ENCODE measurements at regions not wholly inside any gene's neighbourhood (a gene's known extent, or its start where the extent isn't known, plus 50 kb on each side); places are given as distances from the start of the nearest gene placed in this dataset.
"Not testable (repeated sequence)": the region's sequence is repeated elsewhere in the genome, so short reads cannot be mapped to it uniquely, and the experiment has no call there.

- DNase-seq = no peak
Measured at GRCh38 chr9:20237686-20238085, 384.6 kb downstream of the MLLT3 start.

GRCh38 chr9:20236676-20237075 is 385.6 kb downstream of the MLLT3 start:
- no peak for DNase-seq

GRCh38 chr9:20235206-20235605 is 387.1 kb downstream of the MLLT3 start:
- DNase-seq = not testable (repeated sequence)

- DNase-seq = no peak
Measured at GRCh38 chr9:20228096-20228495, 394.2 kb downstream of the MLLT3 start.

- no peak for DNase-seq
Measured at GRCh38 chr9:20227166-20227874, 395.0 kb downstream of the MLLT3 start.

- no peak for DNase-seq
Measured at GRCh38 chr9:20226345-20226744, 396.0 kb downstream of the MLLT3 start.

- DNase-seq = peak; percentile 19
Measured at GRCh38 chr9:20225826-20226225, 396.5 kb downstream of the MLLT3 start.

- no peak for DNase-seq
Measured at GRCh38 chr9:20224756-20225155, 397.5 kb downstream of the MLLT3 start.

GRCh38 chr9:20220286-20220685 is 402.0 kb downstream of the MLLT3 start:
- no peak for DNase-seq

- DNase-seq = no peak
Measured at GRCh38 chr9:20219437-20219836, 402.9 kb downstream of the MLLT3 start.

GRCh38 chr9:20217596-20217995 is 404.7 kb downstream of the MLLT3 start:
- DNase-seq = no peak

- no peak for DNase-seq
Measured at GRCh38 chr9:20216438-20216837, 405.9 kb downstream of the MLLT3 start.

- DNase-seq = no peak
Measured at GRCh38 chr9:20215552-20215951, 406.7 kb downstream of the MLLT3 start.

- no peak for DNase-seq
Measured at GRCh38 chr9:20212806-20213205, 409.5 kb downstream of the MLLT3 start.

GRCh38 chr9:20209391-20210340 is 412.6 kb downstream of the MLLT3 start:
- DNase-seq = no peak

- DNase-seq = no peak
Measured at GRCh38 chr9:20208961-20209371, 413.3 kb downstream of the MLLT3 start.

GRCh38 chr9:20208226-20208625 is 414.1 kb downstream of the MLLT3 start:
- DNase-seq = no peak

- no peak for DNase-seq
Measured at GRCh38 chr9:20207176-20207575, 415.1 kb downstream of the MLLT3 start.

- DNase-seq = no peak
Measured at GRCh38 chr9:20205821-20206220, 416.5 kb downstream of the MLLT3 start.

- no peak for DNase-seq
Measured at GRCh38 chr9:20200991-20201431, 412.2 kb upstream of the SLC24A2 start.

GRCh38 chr9:20200581-20200980 is 411.7 kb upstream of the SLC24A2 start:
- no peak for DNase-seq

GRCh38 chr9:20199111-20199510 is 410.3 kb upstream of the SLC24A2 start:
- DNase-seq = no peak

GRCh38 chr9:20197976-20198685 is 409.3 kb upstream of the SLC24A2 start:
- DNase-seq = no peak
